Stimulated activated CD8-positive, alpha-beta memory T cell treated with anti-CD3 and anti-CD28 coated beads, Interleukin-15, amount 100 ng/mL, for 24 hours (primary cell): ENCODE measurements at regions not wholly inside any gene's neighbourhood (a gene's known extent, or its start where the extent isn't known, plus 50 kb on each side); places are given as distances from the start of the nearest gene placed in this dataset.
"Not testable (repeated sequence)": the region's sequence is repeated elsewhere in the genome, so short reads cannot be mapped to it uniquely, and the experiment has no call there.

ENCODE experiments used
- DNase-seq: peaks from one replicate; pipeline ENCODE4 v3.0.0-alpha.2; 2020; ENCODE audit warnings: low read depth

DNA sequence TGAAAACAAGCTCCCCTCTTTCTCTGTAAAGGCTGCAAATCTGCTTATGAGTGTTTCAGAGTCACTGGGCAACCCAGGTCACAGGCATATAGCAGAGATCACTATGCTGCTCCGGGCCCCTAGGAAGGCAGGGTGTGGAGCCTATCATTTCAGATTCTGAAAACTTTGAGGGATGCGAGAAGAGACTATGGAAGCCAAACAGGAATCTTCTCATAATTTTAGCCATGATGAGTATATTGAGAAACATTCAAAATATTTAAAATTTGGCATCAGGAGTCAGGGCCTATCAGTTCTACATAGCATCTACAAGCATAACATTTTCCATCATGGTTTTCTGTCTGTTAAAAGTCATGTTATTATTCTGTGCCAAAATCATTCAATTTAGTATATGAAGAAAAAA lies 61.7 kb upstream of the ATXN3L start:
- no peak for DNase-seq

DNA sequence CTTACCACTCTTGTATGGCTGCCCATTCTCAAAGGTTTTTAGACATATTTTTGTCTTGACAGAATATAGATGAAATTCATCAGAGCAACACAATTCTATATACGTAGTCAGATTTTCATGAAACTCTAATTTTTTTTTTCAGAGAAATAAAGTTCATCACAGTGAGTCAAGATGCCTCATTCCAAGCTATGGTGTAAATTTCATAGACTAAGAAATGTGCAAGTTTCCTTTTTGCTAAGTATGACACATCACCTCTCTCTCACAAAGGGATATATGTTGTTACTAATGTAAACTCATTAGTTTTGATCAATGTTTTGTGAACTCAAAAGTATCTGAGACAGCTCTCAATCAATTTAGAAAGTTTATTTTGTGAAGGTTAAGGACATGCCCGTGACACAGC lies 60.4 kb upstream of the ATXN3L start:
- DNase-seq = no peak

DNA sequence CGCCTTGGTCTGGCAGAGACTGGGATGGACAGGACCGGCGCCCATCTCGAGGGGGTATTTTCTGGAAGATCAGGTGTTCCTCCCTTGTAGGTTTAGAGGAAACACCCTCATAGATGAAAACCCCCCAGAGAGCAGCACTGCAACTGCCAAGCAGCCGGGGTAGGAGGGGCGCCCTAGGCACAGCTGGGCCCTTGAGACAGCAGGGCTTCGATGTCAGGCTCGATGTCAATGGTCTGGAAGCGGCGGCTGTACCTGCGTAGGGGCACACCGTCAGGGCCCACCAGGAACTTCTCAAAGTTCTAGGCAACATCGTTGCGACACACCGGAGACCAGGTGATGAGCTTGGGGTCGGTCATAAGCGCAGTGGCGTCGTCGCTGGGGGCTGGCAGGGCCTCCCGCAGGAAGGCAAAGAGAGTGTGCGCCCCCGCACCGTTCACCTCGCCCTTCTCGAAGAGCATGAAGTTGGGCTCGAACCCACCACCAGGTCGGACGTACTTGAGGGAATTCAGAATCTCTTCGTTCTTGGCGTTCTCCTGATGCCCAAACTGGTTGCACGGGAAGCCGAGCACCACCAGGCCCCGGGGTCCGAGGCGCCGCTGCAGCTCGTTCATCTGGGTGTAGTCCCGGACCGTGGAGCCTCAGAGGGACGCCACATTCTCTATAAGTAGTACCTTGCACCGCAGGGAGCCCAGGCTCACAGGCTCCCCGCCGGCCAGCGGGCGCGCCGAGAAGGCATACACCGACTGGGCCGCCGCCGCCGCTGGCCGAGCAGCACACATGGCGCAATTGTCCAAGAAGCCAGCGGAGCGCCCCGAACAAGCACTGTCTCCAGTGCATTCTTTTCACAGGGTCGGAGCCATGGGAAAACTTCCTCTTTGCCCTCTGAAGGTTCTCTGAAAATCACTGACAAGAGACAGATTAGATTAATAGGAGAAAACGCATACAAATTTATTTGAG lies 59.0 kb upstream of the ATXN3L start:
- not testable (repeated sequence) for DNase-seq

DNA sequence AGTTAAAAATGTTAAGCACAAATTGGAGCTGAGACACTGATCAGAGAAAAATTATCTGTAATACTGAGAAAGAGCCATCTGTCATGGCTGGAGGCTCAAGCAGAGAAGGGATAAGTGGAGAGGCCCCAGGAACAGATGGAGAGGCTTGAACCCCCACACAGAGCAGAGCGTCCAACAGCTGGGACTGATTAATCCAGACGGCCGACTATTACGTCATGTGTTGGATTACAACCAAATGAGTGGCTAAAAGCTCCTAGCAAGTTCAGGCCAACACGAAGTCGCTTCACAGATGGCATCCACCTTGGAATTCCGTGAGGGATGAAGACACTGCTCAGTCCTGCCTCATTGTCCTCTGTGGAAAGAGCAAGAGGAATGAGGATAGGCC lies 57.7 kb upstream of the ATXN3L start:
- no peak for DNase-seq

DNA sequence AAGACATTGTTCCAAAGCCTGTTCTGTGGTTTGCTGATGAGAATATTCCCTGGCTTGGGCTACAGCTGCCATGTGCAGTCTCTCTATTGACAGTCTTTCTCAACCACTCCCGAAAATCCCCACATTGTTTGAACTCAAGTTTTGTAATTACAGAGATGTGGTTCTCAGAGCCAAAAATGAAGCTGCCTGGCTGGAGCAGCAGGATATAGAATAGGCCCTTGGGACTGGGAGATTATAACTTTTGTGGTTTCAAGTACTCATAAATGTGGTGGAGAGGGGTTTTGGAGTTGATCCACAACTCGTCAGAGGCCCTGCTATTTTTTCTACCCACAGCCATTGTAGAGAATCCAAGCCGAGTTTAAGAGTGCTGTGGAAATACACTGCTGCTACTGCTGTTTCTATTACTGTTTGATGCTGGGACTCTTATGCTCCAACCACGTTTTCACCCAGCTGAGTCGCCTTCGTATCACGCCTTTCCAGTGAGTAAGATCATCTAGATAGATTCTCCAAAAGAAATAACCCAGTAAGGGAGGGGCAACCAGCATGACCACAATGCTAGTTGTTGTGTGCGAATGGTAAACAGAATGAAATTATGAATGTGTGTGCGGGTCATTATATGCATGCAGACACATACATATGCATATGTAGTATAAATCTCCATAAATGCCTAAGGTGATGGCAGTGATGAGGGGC lies 57.1 kb upstream of the ATXN3L start:
- no peak for DNase-seq

DNA sequence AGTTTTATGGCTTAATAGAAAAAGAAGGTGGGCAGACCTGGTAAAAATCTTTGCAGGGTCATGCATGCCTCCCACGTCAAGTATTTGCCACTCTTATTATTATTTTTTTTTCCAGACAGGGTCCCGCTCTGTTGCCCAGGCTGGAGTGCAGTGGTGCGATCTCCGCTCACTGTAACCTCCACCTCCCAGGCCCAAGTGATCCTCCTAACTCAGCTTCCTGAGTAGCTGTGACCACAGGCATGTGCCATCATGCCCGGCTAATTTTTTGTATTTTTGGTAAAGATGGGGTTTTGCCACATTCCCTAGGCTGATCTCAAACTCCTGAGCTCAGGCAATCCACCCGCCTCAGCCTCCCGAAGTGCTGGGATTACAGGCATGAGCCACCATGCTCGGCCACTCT lies 55.7 kb upstream of the ATXN3L start:
- DNase-seq = not testable (repeated sequence)

DNA sequence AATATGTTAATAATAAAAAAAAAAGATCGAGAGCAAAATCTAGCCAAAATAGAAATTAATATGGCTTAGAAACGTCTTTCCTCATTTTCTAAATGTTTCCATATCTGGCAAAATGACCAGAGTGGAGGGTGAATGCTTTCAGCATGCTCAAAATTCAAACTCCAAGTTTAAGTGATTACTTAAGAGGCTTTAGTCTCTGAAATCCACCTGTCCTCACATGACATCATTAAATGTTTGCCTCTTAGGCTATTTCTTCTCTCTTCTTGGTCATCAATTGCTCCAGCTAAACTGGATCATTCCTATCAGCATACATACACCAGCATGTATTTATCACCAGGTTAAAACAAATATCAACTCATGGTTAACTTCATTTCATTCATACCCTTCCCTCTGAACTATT lies 54.5 kb upstream of the ATXN3L start:
- DNase-seq = no peak

DNA sequence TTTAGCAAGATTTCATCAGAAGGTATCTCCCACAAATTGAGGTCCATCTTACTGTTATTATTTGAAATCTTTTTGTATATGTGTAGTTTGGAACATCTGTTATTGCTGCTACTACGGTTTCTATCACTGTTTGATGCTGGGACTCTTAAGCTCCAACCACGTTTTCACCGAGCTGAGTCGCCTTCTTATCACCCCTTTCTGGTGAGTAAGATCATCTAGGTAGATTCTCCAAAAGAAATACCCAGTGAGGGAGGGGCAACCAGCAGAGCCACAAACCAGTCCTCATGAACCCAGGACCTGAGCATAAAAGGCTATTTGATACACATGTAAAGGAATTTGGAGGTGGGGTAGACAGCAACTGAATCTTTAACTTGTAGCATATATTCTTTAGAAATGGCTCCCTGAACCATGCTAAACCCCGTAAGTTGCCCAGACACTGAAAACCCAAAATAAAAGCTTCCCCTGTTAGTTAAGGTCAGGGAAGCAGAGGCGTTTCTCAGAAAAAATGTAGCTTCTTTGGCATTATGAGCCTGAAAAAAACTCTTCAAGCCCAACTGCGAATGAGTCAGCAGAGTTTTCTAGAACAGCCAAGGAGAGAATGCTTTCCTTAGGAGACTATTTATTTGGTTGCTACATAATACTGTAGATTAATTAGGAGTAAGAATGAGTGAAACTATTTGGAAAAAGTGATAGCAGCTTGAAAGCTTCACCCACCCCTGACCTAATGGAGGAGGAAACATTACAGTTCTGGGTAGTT lies 53.8 kb upstream of the ATXN3L start:
- no peak for DNase-seq

DNA sequence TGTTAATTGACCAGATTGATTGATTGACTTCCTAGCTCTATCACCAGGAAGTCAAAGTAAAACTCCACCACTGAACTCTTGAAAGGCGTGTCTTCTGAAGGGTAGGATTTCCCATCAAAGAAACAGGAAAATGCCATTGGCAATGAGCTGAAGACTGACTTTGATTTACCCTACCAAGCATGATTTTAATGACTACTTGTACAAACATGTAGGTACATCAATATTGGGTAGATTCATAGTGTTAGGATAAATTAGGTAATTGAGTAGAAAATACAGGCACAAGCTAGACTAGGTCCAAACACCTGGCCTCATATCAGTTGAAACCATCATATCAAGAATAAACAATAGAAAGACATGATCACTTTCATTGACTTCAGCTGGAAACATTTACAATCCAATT lies 53.2 kb upstream of the ATXN3L start:
- no peak for DNase-seq

DNA sequence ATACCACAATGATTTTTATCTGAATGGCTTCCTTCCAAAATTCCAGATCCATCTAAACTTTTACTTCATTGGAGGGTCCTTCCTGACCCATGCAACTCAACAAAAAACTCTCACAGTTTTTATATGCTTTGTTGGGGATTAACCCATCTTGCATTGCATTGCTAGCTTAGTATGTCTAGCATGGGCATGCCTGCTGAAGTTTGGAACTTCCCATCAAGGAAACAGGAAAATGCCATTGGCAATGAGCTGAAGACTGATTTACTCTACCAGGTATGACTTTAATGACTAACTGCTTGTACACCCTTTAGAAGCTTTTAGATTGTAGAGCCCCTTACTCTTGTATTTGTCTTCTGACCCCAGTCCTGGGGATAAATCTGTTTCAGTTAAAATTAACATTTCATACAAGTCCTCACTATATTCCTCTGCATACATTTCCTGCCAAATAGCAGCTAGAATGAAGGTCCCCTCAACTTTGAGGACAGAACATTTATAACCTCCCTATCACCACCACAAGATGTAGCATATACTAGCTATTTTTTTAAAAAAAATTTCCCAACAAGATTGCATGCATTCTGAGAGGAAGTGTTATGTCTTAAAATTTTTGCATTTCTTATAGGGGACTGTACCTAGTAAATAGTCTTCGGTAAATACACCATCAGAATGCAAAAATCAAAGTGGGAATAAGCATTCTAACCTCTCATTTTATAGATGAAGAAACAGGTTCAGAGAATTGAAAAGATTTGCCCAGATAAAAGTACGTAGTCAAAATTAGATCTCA lies 52.5 kb upstream of the ATXN3L start:
- no peak for DNase-seq

DNA sequence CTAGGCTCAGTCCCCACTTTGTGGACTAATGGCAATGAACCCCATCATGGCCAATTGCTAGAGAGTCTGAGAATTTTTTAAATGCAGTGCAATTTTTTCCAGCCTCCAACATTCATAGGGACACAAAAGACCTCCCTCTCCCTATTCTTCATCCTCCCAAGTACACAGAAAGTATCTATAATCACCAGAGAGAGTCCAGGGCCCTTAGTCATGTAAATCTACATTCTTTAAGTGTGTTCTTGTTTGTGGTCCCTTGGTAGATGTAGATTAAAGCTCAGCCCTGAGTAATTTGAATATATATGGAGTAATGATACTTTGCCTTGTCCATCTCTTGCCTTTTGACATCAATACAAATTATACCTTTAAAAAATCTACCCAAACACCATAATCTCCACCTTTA lies 51.3 kb upstream of the ATXN3L start:
- no peak for DNase-seq

DNA sequence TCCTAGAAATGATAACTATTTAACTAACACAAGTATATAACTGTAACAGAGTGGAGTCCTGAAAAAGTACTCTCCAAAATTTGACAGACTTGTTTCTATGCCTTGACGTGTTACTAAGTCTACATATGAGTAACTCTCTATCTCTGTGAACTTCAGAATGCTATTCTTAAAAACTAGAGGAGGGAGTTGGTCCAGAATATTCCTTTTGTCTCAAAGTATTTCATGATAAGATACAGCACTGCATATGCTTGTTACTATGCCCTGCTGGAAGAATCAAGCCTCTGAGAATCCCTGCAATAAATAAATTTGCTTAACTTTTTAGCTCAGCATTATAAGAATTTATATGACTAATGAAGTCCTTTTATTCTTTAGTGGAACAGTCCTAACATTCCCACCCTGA lies 50.9 kb upstream of the ATXN3L start:
- DNase-seq = no peak
